GM19395 (cell line): ENCODE measurements at regions not wholly inside any gene's neighbourhood (a gene's known extent, or its start where the extent isn't known, plus 50 kb on each side); places are given as distances from the start of the nearest gene placed in this dataset.
"Not testable (repeated sequence)": the region's sequence is repeated elsewhere in the genome, so short reads cannot be mapped to it uniquely, and the experiment has no call there.

ENCODE experiments used
- ATAC-seq: cut with Tn5 transposase; IDR thresholded peaks from one replicate; pipeline ENCODE4 v1.9.1; 2021; ENCODE audit warnings: mild to moderate bottlenecking, moderate library complexity; ENCODE audit not compliant: unreplicated experiment

DNA sequence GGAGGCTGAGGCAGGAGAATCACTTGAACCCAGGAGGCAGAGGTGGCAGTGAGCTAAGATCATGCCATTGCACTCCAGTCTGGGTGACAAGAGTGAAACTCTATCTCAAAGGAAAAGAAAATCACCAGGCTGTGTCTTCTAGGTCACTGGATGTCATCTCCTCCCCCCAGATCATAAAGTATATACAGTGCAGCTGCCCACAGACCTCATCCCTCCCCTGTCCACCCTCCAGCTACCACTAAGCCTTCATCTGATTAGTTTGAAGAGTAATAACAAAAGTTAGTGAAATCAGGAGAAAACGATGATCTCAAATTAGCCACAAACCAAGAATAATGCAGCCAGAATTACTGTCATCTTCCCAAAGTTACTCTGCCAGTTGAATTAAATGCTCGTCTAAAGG is 117.2 kb downstream of the ZNF22 start:
- ATAC-seq = not testable (repeated sequence)

DNA sequence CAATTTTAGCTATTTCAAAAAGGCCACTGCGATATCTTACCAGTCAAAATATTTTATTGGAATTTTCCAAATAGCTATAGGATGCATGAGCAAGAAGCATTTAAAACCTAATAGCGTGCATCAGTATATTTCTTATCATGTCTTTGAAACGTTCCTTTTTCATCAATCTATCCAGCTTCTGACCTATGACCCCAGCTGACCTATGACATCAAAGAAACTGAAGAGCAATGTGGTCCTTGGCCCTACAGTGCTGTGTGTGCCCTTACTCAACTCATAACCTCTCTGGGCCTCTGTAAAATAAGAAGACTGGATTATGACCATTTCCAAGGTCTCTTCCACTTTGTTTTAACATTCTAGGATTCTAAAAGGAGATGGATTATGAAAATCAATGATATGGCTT is 118.2 kb downstream of the ZNF22 start:
- no peak for ATAC-seq

GRCh38 chr10:45122180-45122860 is 121.6 kb downstream of the ZNF22 start:
- ATAC-seq = not testable (repeated sequence)

DNA sequence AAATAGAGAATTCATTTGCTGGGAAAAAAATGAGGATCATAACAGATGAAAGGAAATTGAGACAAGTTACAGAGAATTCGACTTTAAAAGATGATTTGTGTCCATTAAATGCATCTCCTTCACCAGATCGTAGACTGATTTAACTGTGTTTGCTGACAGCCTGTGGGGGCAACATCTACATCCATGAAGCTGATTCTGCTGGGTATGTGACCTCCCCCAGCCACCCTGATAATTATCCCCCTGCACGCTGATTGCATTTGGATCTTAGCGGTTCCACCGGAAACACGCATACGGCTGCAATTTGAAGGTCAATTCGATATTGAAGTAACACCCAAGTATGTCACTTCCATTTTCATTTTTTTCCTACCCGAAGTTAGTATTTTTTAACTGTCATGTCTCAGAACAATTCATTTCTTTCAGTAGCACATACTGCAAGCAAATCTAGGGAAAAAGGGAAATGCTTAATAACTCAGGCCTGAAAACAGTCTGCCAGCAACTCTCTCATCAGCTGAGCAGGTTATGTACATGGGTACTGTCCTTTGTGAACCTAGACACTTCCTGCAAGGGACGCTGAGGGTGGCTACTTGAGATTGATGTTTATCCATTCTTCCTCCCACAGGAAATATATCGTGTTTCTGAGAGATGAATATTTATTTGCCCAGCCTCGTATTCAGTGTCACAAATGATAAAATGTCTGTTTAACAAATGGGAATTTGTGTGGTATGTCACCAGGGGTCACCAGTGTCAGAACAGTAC is 134.9 kb downstream of the ZNF22 start:
- ATAC-seq = no peak

DNA sequence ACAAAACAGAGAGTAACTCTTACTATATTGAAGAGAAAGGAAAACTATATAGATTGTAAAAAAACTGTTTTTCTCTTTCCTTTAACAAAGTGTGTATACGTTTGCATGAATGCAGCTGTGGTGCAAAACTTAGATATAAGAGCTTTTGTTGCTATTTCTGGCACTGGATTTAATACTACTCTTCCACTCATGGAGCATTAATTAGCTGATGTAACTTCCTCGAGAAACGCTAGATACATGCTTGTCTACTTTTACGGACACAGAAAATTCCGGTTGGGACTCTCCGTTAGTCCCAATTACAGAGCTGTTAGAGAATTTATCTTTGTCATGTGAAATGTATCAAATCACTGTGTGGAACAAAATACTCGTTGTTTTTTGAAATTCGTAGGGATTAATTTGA is 135.5 kb downstream of the ZNF22 start:
- no peak for ATAC-seq

- no peak for ATAC-seq
Observed at GRCh38 chr10:45144326-45145070, 143.8 kb downstream of the ZNF22 start.

DNA sequence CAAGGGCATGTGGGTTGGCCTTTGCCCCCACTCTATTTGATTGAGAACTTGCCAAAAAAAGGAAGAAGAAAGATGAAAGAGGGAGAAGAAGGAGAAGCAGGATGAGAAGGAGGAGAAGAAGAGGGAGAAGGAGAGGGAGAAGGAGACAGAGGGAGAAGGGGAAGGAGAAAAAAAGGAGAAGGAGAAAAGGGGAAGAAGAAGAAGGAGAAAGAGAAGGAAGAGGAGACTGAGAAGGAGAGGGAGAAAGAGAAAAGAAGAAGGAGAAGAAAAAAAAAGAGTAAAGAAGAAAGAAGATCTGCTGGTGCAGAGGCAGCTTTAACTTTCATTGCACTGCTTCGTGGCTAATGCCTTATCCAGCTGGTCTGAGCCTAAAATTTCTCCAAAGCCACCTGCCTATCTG is 144.4 kb downstream of the ZNF22 start:
- not testable (repeated sequence) for ATAC-seq

DNA sequence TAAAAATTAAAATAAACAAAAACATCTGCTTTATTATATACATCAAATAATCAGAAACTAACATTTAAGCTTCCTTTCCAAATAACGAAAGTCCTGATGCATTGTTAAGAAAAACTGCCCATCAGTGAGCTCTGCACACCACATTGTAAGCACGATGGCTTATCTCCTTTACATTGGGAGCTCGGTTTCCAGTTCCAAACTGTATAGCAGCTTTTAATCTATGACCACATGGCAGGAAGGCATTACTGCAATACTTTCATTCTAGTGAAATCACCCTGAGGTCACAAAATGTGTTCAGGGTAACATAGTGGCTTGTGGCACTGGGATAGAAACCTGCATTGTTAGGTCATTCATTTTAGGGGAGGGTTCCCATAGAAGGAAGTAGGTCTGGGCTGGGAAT is 146.3 kb downstream of the ZNF22 start:
- ATAC-seq = no peak

DNA sequence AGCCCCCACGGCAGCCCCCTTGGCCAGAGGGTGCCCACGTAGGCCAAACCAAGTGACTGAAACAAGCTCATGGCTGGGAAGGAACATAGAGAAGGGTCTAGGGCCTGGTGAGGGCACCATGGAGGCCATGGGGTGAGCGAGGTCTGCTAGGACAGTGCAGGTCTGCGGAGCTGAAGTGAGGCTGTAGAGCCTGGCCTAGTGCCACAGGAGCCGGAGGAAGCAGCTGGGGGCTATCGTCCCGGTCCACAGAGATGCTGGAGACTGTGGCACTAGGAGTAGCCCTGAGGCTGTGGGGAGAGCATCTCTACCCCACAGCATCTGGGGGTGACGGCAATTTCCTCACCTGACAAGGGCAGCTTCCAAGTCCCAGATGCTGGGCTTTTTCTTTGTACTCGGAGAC is 150.3 kb downstream of the ZNF22 start:
- ATAC-seq = no peak

DNA sequence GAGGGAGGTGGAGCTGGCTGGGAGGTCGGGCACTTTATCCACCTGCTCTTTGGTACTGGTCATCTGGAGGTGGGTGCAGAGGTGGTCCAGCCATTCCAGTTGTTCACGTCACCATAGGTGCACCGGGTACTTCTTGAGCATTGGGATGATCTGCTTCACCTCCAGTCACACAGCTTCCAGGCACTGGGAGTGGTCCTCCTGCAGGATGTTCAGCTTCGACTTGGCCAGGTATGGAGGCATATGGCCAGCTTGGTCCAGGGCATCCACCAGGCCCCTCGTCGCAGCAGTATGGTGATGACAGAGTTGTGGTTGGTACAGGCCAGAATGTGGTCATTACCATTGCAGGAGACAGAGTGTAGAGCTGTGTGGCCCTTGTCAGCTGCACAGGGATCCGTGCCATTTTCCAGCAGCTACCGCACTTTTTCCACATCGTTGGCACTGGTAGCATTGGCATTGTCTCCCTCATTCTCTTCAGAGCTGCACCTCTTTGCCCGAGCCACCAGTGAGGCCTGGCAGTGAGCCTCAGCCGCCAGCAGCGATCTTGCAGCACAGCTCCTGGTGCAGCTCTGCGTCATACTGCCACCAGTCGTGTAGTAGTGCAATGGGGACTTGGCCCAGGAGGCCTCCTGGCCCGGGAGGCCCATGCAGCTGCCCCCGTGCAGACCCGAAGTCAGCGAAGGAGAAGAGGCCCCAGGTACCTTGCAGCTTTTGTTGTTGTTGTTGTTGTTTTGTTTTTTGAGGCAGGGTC is 150.9 kb downstream of the ZNF22 start:
- no peak for ATAC-seq

DNA sequence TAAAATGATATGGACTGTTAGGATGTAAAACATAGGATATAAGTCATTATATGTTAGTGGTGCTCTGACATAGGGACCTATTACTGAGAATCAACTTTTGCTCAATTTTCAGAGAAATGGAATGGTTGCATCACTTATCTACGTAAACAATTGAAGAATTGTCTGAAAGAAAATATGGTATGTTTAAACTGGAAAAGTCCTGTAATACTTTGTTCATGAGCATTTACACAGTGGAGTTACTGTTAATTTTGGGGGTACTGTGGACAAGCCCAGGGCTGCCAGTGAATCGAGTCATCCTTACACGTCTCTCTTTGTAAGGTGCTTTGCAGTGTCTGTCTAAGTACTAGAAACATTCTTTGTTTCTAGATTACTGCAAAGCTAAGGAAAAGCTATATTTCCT is 152.0 kb downstream of the ZNF22 start:
- ATAC-seq = no peak

GRCh38 chr10:45154502-45154901 is 153.8 kb downstream of the ZNF22 start:
- ATAC-seq = no peak

- ATAC-seq = no peak
Observed at GRCh38 chr10:45155784-45156183, 155.1 kb downstream of the ZNF22 start.

DNA sequence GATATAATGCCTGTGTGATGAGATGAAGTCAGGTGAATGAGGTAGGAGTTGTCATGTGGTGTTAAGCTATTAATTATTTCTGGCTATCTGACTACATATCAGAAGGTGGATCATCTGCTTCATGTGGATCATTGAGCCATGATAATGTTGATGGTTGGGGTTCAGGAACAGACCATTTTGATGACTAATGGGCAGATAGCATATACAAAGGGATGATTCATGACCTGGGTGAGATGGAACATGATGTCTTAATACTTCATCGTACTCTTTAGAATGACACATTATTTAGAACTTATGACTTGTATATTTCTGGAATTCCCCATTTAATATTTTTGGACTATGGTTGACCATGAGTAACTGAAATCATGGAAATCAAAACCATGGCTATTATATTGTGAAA is 155.1 kb downstream of the OR13A1 start:
- ATAC-seq = no peak

DNA sequence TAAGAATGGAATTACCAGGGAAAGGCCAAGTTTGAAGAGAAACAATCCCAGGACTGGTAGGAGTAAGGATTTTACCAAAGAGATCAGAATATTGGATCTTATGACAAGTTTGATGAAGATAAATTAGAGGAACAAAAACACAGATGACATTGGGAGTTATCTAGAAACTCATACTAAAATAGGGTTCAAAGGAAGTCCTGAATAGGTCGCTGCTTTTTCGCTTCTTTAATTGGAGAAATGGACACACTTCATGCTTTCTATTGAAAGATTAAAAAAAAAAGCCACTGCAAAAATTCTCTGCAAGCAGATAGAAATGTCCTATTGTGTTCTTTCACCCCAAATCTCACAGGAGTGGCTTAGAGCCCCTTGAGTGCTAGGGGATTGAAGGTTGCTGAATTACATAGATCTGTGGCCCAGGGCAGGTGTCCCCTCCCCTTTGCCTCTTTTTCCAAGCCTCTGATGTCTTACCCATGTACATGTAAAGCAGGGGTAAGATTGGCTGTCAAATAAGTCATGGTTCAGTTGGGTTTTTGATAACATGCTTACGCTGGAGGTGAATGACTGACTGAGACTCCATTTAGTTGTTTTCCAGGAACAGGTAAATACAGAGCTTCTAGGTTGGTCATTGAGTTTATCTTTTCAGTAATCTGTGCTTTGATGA is 152.0 kb downstream of the OR13A1 start:
- no peak for ATAC-seq

- ATAC-seq = not testable (repeated sequence)
Observed at GRCh38 chr10:45175520-45176118, 139.8 kb downstream of the OR13A1 start.

DNA sequence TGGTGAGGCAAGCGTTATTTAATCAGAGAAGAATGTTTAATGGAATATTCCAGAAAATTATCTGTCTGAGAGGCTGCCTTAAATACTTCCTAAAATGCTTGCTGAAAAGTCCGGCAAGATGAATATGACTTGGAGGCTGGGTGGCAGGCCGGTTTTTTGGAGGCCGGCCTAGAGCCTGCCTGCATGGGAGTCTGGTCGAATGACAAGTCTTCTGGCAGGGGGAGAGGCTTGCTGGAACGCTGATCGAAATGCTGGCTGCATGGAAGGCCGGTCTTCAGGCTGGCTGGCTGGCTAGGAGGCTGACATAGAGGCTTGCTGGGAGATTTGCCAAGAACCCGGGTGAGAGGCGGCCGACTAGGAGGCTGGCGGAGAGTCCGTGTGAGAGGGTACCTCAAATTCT is 135.7 kb downstream of the OR13A1 start:
- no peak for ATAC-seq

GRCh38 chr10:45180507-45180906 is 134.9 kb downstream of the OR13A1 start:
- ATAC-seq = no peak

DNA sequence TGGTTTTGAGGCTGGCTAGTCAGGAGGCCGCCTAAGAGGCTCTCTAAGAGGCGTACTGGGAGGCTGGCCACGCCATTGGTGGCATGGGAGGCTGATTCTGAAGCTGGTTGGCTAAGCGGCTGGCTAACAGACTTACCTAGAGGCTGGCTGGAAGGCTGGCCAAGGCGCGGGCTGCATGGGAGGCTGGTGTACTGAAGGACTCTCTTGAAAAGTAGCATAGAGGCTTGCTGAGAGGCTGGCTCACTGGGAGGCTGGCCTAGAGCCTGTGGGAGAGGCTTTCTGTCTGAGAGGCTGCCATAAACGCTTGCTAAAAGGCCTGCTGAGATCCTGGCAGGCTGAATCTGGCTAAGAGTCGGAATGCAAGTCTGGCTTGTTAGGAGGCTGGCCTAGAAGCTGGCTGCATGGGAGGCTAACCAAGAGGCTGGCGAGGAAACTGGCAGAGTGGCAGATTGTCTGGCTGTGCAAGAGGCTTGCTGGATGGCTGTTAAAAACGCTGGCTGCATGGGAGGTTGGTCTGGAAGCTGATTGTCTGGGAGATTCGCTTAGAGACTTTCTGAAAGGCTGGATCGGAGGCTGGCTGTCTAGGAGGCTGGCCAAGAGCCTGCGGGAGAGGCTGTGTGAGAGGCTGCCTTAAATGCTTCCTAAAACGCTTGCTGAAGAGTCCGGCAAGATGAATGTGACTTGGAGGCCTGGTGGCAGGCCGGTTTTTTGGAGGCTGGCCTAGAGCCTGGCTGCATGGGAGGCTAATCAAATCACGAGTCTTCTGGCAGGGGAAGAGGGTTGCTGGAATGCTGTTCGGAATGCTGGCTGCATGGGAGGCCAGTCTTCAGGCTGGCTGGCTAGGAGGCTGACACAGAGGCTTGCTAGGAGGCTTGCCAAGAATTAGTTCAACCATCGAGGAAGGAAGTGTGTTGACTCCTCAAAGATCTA is 134.2 kb downstream of the OR13A1 start:
- ATAC-seq = no peak
